ENCODE measurements at regions not wholly inside any gene's neighbourhood (a gene's known extent, or its start where the extent isn't known, plus 50 kb on each side); places are given as distances from the start of the nearest gene placed in this dataset.

DNA sequence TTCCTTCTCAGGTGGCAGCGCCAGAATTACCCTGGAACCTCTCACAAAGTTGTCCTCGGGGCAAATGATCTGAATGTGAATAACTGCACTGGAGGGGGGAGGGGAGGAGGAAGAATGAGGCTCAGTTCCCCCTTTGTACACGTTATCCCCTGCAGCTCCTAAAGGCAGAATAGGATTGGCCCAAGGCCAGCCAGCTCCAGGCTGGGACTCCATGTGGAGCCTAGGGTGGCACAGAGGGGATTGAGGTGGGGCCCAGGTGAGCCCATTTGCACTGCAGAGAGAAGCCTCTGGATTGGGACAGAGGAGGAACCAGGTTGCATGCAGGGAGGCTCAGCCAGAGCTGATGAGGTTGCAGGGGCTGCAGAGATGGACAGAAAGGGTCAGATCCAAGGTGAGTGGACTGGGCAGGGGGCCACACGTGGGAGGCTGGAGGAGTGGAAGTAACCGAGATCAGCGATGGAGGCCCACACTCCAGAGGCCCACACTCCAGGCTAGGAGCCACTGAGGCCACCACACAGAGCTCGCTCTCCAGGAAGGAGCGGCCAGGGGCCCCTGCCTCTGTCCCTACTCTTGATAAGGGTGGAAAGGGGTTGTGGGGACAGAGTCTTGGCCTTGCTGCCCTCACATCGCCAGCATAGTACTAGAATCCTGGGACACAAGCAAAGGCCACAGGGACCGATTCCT lies 78.6 kb downstream of the RBFOX3 start:
- DNase-seq: no peak
- Mint-ChIP-seq H3K27me3 (peaks cover 46% of the 10 kb centered on the region), H3K4me1 (no peaks in the 10 kb centered on the region), H3K27ac (no peak overlapping the region), H3K4me3 (no peak overlapping the region), H3K9me3 (no peaks in the 10 kb centered on the region)
- no peak for ATAC-seq

DNA sequence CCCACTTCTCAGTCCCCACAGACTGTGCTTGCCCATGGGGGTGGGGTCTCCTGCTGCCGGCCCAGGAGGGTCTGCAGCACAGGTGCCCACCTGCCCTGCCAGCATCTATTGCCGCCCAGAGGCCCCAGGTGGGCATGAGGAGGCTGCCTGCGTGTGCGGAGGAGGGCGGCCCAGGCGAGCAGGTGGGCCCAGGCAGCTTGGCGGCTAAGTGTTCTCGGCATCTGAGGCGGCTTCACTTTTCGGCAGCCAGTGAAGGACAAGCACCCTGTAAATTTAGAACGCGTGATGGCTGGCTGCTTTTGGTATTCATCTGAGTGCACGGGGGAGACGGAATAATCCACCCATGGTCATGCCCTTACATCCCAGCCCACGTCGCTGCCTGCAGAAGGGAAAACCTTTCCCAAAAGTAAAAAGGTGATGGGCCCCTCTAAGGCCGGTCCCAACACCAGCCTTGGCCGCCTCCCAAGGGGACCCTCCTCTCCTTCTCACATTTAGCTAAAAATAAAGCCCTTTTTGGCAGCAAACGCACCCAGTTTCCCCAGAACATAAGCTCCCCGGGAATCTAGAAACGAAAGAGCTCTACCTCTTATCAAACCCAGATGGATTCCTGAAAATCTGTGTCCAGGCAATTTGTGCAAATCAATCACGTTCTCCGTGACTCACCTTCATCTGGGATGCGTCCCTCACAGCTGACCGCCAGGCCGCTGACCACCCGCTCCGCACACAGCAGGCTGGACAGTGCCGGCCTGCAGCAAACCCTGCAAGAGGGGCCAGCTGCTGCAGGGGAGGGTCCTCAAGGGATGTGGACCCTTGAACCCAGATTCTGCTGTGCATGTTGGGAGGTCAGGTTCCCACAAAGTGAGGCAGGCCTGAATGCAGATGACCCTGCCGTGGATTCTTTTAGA lies 79.4 kb downstream of the RBFOX3 start:
- H3K27me3 Mint-ChIP-seq: peaks cover 49% of the 10 kb centered on the region
- peak overlapping the region in 1 of 2 donors; percentile 24 for H3K4me3 Mint-ChIP-seq
- H3K4me1 Mint-ChIP-seq: no peaks in the 10 kb centered on the region
- no peak for ATAC-seq
- H3K9me3 Mint-ChIP-seq: no peaks in the 10 kb centered on the region
- no peak overlapping the region for H3K27ac Mint-ChIP-seq
- no peak for DNase-seq

- H3K4me3 Mint-ChIP-seq: no peak overlapping the region
- no peaks in the 10 kb centered on the region for H3K4me1 Mint-ChIP-seq
- H3K27me3 Mint-ChIP-seq: peaks cover 49% of the 10 kb centered on the region
- no peak overlapping the region for H3K27ac Mint-ChIP-seq
- DNase-seq (no peak), ATAC-seq (no peak)
- H3K9me3 Mint-ChIP-seq: no peaks in the 10 kb centered on the region
Observed at GRCh38 chr17:79530361-79531105, 80.3 kb downstream of the RBFOX3 start.

- Mint-ChIP-seq H3K4me1 (no peaks in the 10 kb centered on the region), H3K9me3 (no peaks in the 10 kb centered on the region), H3K4me3 (no peak overlapping the region), H3K27ac (no peak overlapping the region), H3K27me3 (peaks cover 49% of the 10 kb centered on the region)
- DNase-seq (no peak), ATAC-seq (no peak)
Observed at GRCh38 chr17:79529661-79530081, 81.2 kb downstream of the RBFOX3 start.

- Mint-ChIP-seq H3K9me3 (no peaks in the 10 kb centered on the region), H3K27ac (peak overlapping the region in 1 of 2 donors; percentile 5), H3K4me3 (no peak overlapping the region), H3K4me1 (no peaks in the 10 kb centered on the region), H3K27me3 (peaks cover 55% of the 10 kb centered on the region)
- DNase-seq (no peak), ATAC-seq (no peak)
Observed at GRCh38 chr17:79528592-79529125, 82.2 kb downstream of the RBFOX3 start.

DNA sequence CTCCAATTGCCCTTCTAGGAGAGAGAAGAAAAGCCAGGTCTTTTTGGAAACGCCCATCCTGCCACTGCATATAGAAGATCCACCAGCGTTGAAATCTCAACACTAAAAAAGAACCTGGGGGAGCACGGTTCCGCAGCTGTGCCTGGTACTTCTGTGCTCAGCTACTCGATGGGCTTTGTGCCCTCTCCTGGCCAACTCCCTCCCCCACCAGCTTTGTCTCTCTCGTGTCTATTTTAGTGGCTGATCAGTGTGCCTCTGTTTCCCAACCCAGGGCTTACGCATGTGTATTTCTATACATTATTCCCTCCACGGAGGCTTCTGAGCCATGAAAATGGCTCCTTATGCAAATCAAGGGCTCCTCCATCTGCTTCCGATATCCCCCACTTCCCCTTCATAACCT lies 83.5 kb downstream of the RBFOX3 start:
- Mint-ChIP-seq H3K27me3 (peaks cover 52% of the 10 kb centered on the region), H3K27ac (peak overlapping the region in 1 of 2 donors; percentile 5), H3K4me3 (no peak overlapping the region), H3K4me1 (no peaks in the 10 kb centered on the region), H3K9me3 (no peaks in the 10 kb centered on the region)
- DNase-seq: no peak
- no peak for ATAC-seq

- DNase-seq (no peak), ATAC-seq (no peak)
- Mint-ChIP-seq H3K4me3 (no peak overlapping the region), H3K4me1 (no peaks in the 10 kb centered on the region), H3K27ac (no peak overlapping the region), H3K27me3 (peaks cover 44% of the 10 kb centered on the region), H3K9me3 (no peaks in the 10 kb centered on the region)
Observed at GRCh38 chr17:79525793-79526677, 84.8 kb downstream of the RBFOX3 start.

- H3K4me3 Mint-ChIP-seq: no peak overlapping the region
- no peak overlapping the region for H3K27ac Mint-ChIP-seq
- no peak for ATAC-seq
- H3K27me3 Mint-ChIP-seq: peaks cover 33% of the 10 kb centered on the region
- no peaks in the 10 kb centered on the region for H3K9me3 Mint-ChIP-seq
- no peaks in the 10 kb centered on the region for H3K4me1 Mint-ChIP-seq
- DNase-seq: no peak
Observed at GRCh38 chr17:79524213-79525187, 86.4 kb downstream of the RBFOX3 start.

DNA sequence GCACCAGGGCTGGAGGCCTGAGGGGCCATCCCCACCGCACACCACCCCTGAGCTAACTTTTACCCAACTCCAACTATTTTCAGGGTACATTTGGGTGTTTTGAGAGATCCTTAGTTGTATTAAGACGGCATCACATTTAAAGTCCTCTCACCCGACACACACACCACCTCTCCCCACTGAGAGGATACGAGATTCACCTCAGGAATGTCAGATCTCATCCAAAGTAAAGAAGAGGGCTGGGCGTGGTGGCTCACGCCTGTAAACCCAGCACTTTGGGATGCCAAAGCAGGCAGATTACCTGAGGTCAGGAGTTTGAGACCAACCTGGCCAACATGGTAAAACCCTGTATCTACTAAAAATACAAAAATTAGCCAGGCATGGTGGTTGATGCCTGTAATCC lies 88.4 kb downstream of the RBFOX3 start:
- Mint-ChIP-seq H3K27ac (no peak overlapping the region), H3K27me3 (peaks cover 28% of the 10 kb centered on the region), H3K4me1 (no peaks in the 10 kb centered on the region), H3K4me3 (no peak overlapping the region), H3K9me3 (no peaks in the 10 kb centered on the region)
- ATAC-seq (no peak), DNase-seq (no peak)

DNA sequence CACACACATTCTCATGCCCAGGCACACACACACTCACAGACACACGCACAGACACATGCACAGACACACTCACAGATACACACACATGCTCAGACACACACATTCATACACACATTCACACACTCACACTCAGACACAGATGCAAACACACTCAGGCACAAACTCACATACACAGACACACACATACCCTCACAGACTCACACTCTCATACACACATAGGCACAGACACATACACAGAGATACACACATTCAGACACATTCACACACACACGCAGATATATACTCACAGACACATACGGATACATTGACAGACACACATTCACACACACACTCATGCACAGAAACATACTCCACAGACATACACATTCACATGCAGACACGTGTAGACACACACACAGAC lies 89.6 kb downstream of the RBFOX3 start:
- no peaks in the 10 kb centered on the region for H3K9me3 Mint-ChIP-seq
- peaks cover 32% of the 10 kb centered on the region for H3K27me3 Mint-ChIP-seq
- H3K4me1 Mint-ChIP-seq: no peaks in the 10 kb centered on the region
- ATAC-seq (no peak), DNase-seq (no peak)
- H3K27ac Mint-ChIP-seq: no peak overlapping the region
- no peak overlapping the region for H3K4me3 Mint-ChIP-seq

- no peak for DNase-seq
- Mint-ChIP-seq H3K9me3 (no peaks in the 10 kb centered on the region), H3K27me3 (peaks cover 40% of the 10 kb centered on the region), H3K27ac (no peak overlapping the region), H3K4me3 (no peak overlapping the region), H3K4me1 (no peaks in the 10 kb centered on the region)
- no peak for ATAC-seq
Observed at GRCh38 chr17:79520167-79521165, 90.4 kb downstream of the RBFOX3 start.

GRCh38 chr17:79519601-79520000 lies 91.2 kb downstream of the RBFOX3 start:
- H3K27ac Mint-ChIP-seq: no peak overlapping the region
- H3K4me1 Mint-ChIP-seq: no peaks in the 10 kb centered on the region
- no peaks in the 10 kb centered on the region for H3K9me3 Mint-ChIP-seq
- H3K4me3 Mint-ChIP-seq: no peak overlapping the region
- peaks cover 40% of the 10 kb centered on the region for H3K27me3 Mint-ChIP-seq
- DNase-seq: no peak
- no peak for ATAC-seq

Data from stimulated activated naive CD8-positive, alpha-beta T cell treated with anti-CD3 and anti-CD28 coated beads, Interleukin-15, amount 100 ng/mL, for 72 hours (primary cell).